MM.1S (cell line): ENCODE measurements at regions not wholly inside any gene's neighbourhood (a gene's known extent, or its start where the extent isn't known, plus 50 kb on each side); places are given as distances from the start of the nearest gene placed in this dataset.

ENCODE experiments used
- DNase-seq: peaks from one replicate; pipeline ENCODE4 v3.0.0-alpha.2; 2015
- H2AFZ ChIP-seq: fragments of 300-600 bp; sonication (generic); 2 replicates; pipeline ENCODE4 v1.6.0; 2016; ENCODE audit warnings: antibody characterized with exemption, low read length
- H3F3A ChIP-seq: fragments of 300-600 bp; sonication (generic); 2 replicates; pipeline ENCODE4 v1.6.1; 2016; ENCODE audit warnings: mild to moderate bottlenecking, antibody characterized with exemption, low read length, moderate library complexity, mixed read lengths; ENCODE audit not compliant: insufficient read depth
- H3K27ac ChIP-seq: fragments of 300-600 bp; sonication (generic); 2 replicates; pipeline ENCODE4 v1.5.1; 2016; ENCODE audit warnings: mild to moderate bottlenecking, low read length
- H3K27me3 ChIP-seq: fragments of 300-600 bp; sonication (generic); replicated peaks from 2 replicates; pipeline ENCODE4 v1.6.0; 2016; ENCODE audit warnings: low read length; ENCODE audit not compliant: insufficient read depth
- H3K36me3 ChIP-seq: fragments of 300-600 bp; sonication (generic); replicated peaks from 2 replicates; pipeline ENCODE4 v1.6.1; 2016; ENCODE audit warnings: mild to moderate bottlenecking, low read length, mixed read lengths; ENCODE audit not compliant: insufficient read depth
- H3K4me1 ChIP-seq: fragments of 300-600 bp; sonication (generic); 2 replicates; pipeline ENCODE4 v1.6.1; 2016; ENCODE audit warnings: low read length, mixed read lengths
- H3K4me2 ChIP-seq: fragments of 300-600 bp; sonication (generic); 2 replicates; pipeline ENCODE4 v1.6.0; 2016; ENCODE audit warnings: low read depth, low read length
- H3K4me3 ChIP-seq: fragments of 300-600 bp; sonication (generic); 2 replicates; pipeline ENCODE4 v1.5.1; 2016; ENCODE audit warnings: low read length, mixed read lengths
- H3K79me2 ChIP-seq: fragments of 300-600 bp; sonication (generic); 2 replicates; pipeline ENCODE4 v1.6.1; 2016; ENCODE audit warnings: mixed run types, low read length, mixed read lengths
- H3K9ac ChIP-seq: fragments of 300-600 bp; sonication (generic); 2 replicates; pipeline ENCODE4 v1.6.1; 2016; ENCODE audit warnings: low read length, mixed read lengths
- H3K9me2 ChIP-seq: fragments of 300-600 bp; sonication (generic); replicated peaks from 2 replicates; pipeline ENCODE4 v1.6.1; 2016; ENCODE audit warnings: mild to moderate bottlenecking, low read length, mixed read lengths; ENCODE audit not compliant: insufficient read depth
- H3K9me3 ChIP-seq: fragments of 300-600 bp; sonication (generic); replicated peaks from 2 replicates; pipeline ENCODE4 v1.6.1; 2016; ENCODE audit warnings: mild to moderate bottlenecking, low read length, mixed read lengths; ENCODE audit not compliant: insufficient read depth
- H4K20me1 ChIP-seq: fragments of 300-600 bp; sonication (generic); 2 replicates; pipeline ENCODE4 v1.6.1; 2016; ENCODE audit warnings: mild to moderate bottlenecking, low read length, moderate library complexity, mixed read lengths; ENCODE audit not compliant: insufficient read depth
- CTCF ChIP-seq: fragments of 300-600 bp; sonication (generic); IDR thresholded peaks from 2 replicates; pipeline ENCODE4 v1.5.1; 2016; ENCODE audit warnings: antibody characterized with exemption, low read length, mixed read lengths
- EZH2 ChIP-seq: fragments of 300-600 bp; sonication (generic); optimal IDR thresholded peaks from 2 replicates; pipeline ENCODE3; 2017; ENCODE audit warnings: low read depth, mild to moderate bottlenecking, antibody characterized with exemption, low read length, mixed read lengths
- EZH2phosphoT487 ChIP-seq: fragments of 300-600 bp; sonication (generic); IDR thresholded peaks from 2 replicates; pipeline ENCODE4 v1.6.1; 2018; ENCODE audit warnings: antibody characterized with exemption, low read length

GRCh38 chr14:22276913-22277816 lies 311.9 kb downstream of the DAD1 start:
- no peaks in the 10 kb centered on the region for H3K27me3 ChIP-seq
- TF ChIP-seq CTCF: peak; percentile 53
- no peak for TF ChIP-seq EZH2

GRCh38 chr14:22271838-22272799 lies 316.9 kb downstream of the DAD1 start:
- no peaks in the 10 kb centered on the region for H3K9me3 ChIP-seq
- no peak overlapping the region for H3K9ac ChIP-seq
- no peak for DNase-seq
- TF ChIP-seq EZH2: no peak
- TF ChIP-seq CTCF: no peak
- no peak for TF ChIP-seq EZH2phosphoT487
- no peak overlapping the region for H2AFZ ChIP-seq
- no peaks in the 10 kb centered on the region for H3K9me2 ChIP-seq
- H3K4me1 ChIP-seq: no peaks in the 10 kb centered on the region
- no peaks in the 10 kb centered on the region for H3F3A ChIP-seq
- no peak overlapping the region for H3K4me2 ChIP-seq
- H3K27me3 ChIP-seq: no peaks in the 10 kb centered on the region
- no peak overlapping the region for H3K4me3 ChIP-seq
- H3K79me2 ChIP-seq: no peaks in the 10 kb centered on the region
- no peaks in the 10 kb centered on the region for H3K36me3 ChIP-seq
- no peak overlapping the region for H3K27ac ChIP-seq
- H4K20me1 ChIP-seq: no peaks in the 10 kb centered on the region

More at GRCh38 chr14:22276913-22277816, 311.9 kb downstream of the DAD1 start:
- no peak overlapping the region for H3K4me2 ChIP-seq
- DNase-seq: no peak
- H3K9me2 ChIP-seq: no peaks in the 10 kb centered on the region
- H3F3A ChIP-seq: no peaks in the 10 kb centered on the region
- H3K27ac ChIP-seq: no peak overlapping the region
- H2AFZ ChIP-seq: no peak overlapping the region
- no peaks in the 10 kb centered on the region for H3K9me3 ChIP-seq
- no peak overlapping the region for H3K9ac ChIP-seq
- H3K4me3 ChIP-seq: no peak overlapping the region
- no peaks in the 10 kb centered on the region for H3K79me2 ChIP-seq
- no peaks in the 10 kb centered on the region for H3K36me3 ChIP-seq
- 0 out of 2 replicates have a peak, but pooled peaks cover 4% of the 10 kb centered on the region for H3K4me1 ChIP-seq
- no peaks in the 10 kb centered on the region for H4K20me1 ChIP-seq

GRCh38 chr14:22268875-22269274 lies 320.1 kb downstream of the DAD1 start:
- H3F3A ChIP-seq: peaks cover 10% of the 10 kb centered on the region; the same call in 1 of the 2 replicates
- H3K27ac ChIP-seq: no peak overlapping the region
- H3K9ac ChIP-seq: no peak overlapping the region
- no peaks in the 10 kb centered on the region for H3K27me3 ChIP-seq
- H2AFZ ChIP-seq: no peak overlapping the region
- H3K9me2 ChIP-seq: no peaks in the 10 kb centered on the region
- H3K4me2 ChIP-seq: no peak overlapping the region
- no peaks in the 10 kb centered on the region for H4K20me1 ChIP-seq
- no peak overlapping the region for H3K4me3 ChIP-seq
- no peaks in the 10 kb centered on the region for H3K9me3 ChIP-seq
- TF ChIP-seq EZH2phosphoT487: no peak
- TF ChIP-seq CTCF: no peak
- TF ChIP-seq EZH2: no peak
- H3K79me2 ChIP-seq: no peaks in the 10 kb centered on the region
- H3K4me1 ChIP-seq: peaks cover 28% of the 10 kb centered on the region
- DNase-seq: no peak
- no peaks in the 10 kb centered on the region for H3K36me3 ChIP-seq
